Activated CD4-positive, alpha-beta memory T cell treated with anti-CD3 and anti-CD28 coated beads for 36 hours (primary cell): ENCODE measurements at regions not wholly inside any gene's neighbourhood (a gene's known extent, or its start where the extent isn't known, plus 50 kb on each side); places are given as distances from the start of the nearest gene placed in this dataset.

Source experiments
- CTCF ChIA-PET: fragments of 350-600 bp; sonication (Branson Sonifier 250); formaldehyde crosslinking; loops from one replicate; lab custom pipeline; 2021; ENCODE audit warnings: antibody characterized with exemption, inconsistent platforms; lab: Charles Lee
- POLR2A ChIA-PET: fragments of 350-600 bp; sonication (Branson Sonifier 250); formaldehyde crosslinking; loops from one replicate; lab custom pipeline; 2021; ENCODE audit warnings: antibody characterized with exemption; lab: Charles Lee
- DNase-seq: peaks from one replicate; pipeline ENCODE4 v3.0.0-alpha.2; 2020
- H3K27ac Mint-ChIP-seq: one replicate; pipeline ENCODE4 v1.8.0; 2021; ENCODE audit warnings: mixed read lengths
- H3K27me3 Mint-ChIP-seq: one replicate; pipeline ENCODE4 v1.8.0; 2021; ENCODE audit warnings: mixed read lengths
- H3K36me3 Mint-ChIP-seq: one replicate; pipeline ENCODE4 v1.8.0; 2021; ENCODE audit warnings: mixed read lengths
- H3K4me1 Mint-ChIP-seq: one replicate; pipeline ENCODE4 v1.8.0; 2021; ENCODE audit warnings: low read depth, mixed read lengths
- H3K4me3 Mint-ChIP-seq: one replicate; pipeline ENCODE4 v1.8.0; 2021; ENCODE audit warnings: mild to moderate bottlenecking, mixed read lengths
- H3K9me3 Mint-ChIP-seq: one replicate; pipeline ENCODE4 v1.8.0; 2021; ENCODE audit warnings: mixed read lengths
- intact Hi-C: fragments of 100-400 bp; cut with micrococcal nuclease; formaldehyde crosslinking; loops from one replicate; pipeline ENCODE4 v1.15.1; 2023

DNA sequence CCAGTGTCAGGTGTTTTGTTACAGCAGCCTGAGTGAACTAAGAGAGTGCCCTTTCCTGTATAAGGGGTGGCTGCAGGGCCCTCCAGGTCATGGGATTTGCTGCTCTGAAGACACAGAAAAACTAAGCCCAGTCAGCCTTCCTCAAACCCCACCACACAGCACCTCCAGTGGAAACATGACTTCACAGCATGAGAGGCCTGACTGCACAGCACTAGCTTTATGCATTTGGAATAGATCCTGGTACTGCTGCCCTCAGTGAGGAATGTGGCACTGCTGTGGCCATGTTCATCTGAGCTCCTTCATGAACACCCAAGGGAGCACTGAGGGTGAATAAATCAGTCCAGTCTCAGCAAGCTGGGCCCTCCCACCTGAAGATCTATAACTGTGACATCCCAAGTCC, 296.1 kb upstream of the FOXQ1 start:
- Mint-ChIP-seq H3K4me1 (no peaks in the 10 kb centered on the region), H3K27me3 (peaks cover 10% of the 10 kb centered on the region), H3K27ac (no peak overlapping the region), H3K36me3 (no peaks in the 10 kb centered on the region), H3K4me3 (no peak overlapping the region), H3K9me3 (no peaks in the 10 kb centered on the region)
- POLR2A ChIA-PET: no interaction called here
- intact Hi-C loops: no loop called here
- DNase-seq: no peak
- CTCF ChIA-PET: no interaction called here

GRCh38 chr6:1014431-1014807, 297.5 kb upstream of the FOXQ1 start:
- DNase-seq: no peak
- intact Hi-C loops: no loop called here
- Mint-ChIP-seq H3K4me1 (no peaks in the 10 kb centered on the region), H3K27me3 (peaks cover 13% of the 10 kb centered on the region), H3K27ac (no peak overlapping the region), H3K9me3 (no peaks in the 10 kb centered on the region), H3K4me3 (no peak overlapping the region), H3K36me3 (no peaks in the 10 kb centered on the region)
- ChIA-PET POLR2A (no interaction called here), CTCF (no interaction called here)

DNA sequence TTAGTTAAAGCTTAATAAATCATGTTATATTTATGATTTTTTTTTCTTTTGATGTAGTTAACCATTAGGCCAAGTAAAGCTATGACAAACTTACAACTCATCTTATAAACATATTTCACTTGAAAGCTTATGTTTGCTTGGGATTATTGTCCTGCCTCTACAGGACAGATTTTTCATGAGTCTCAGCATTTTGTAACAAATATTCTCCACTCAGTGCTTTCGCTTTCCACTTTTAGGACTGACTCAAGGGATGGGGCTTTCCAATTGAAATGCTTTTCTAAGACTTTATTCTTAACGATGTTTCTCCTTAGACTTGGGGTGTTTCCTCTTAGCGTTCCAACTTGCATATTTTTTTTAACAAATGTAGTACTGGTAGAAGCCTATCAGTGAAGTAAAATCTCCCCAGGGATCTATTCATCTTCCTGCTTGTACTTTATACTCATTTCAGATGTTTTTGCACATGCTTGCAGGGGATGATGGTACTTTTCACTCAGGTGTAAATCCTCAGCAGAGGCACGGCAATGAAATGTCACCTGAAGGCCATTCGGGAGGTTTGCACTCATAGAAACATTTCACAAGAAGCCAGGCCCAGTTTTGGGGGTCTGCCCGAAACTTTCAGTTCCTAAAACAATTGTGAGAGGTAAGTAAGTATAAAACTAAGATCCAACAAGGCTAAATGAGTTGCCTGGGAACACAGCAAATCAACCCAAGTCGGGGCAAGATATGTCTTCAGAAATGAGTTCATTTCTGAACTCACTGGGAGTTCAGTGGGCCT, 298.1 kb upstream of the FOXQ1 start:
- CTCF ChIA-PET: no interaction called here

GRCh38 chr6:1009103-1009502, 302.8 kb upstream of the FOXQ1 start:
- POLR2A ChIA-PET: no interaction called here
- H3K9me3 Mint-ChIP-seq: no peaks in the 10 kb centered on the region
- intact Hi-C loops: no loop called here

More for the DNA sequence above, 298.1 kb upstream of the FOXQ1 start:
- intact Hi-C loops: no loop called here
- no peaks in the 10 kb centered on the region for H3K4me1 Mint-ChIP-seq
- POLR2A ChIA-PET: no interaction called here
- no peak overlapping the region for H3K27ac Mint-ChIP-seq
- peaks cover 13% of the 10 kb centered on the region for H3K27me3 Mint-ChIP-seq
- no peaks in the 10 kb centered on the region for H3K36me3 Mint-ChIP-seq
- no peaks in the 10 kb centered on the region for H3K9me3 Mint-ChIP-seq
- no peak overlapping the region for H3K4me3 Mint-ChIP-seq
- DNase-seq: no peak

DNA sequence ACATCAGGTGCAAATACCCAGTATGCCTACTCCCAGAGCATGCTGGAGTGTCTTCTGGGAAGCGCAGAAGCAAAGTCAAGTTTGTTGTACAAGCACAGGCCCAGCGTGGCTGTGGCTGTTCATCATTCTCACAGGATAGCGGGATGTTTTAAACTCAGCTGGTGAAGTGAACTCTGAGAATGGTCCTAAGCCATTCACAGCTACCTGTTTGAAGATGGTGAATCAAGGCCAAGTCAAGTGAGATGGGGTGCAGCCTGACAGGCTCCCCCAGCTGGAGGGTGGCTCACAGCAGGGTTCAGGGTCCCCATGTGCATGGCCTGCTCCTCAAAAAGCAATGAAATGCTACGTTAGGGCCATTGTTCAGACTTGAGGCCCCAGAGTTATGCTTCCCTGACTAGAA, 304.7 kb upstream of the FOXQ1 start:
- ChIA-PET CTCF (no interaction called here), POLR2A (no interaction called here)
- H3K27me3 Mint-ChIP-seq: peaks cover 8% of the 10 kb centered on the region
- no peak overlapping the region for H3K4me3 Mint-ChIP-seq
- no peak overlapping the region for H3K27ac Mint-ChIP-seq
- no peaks in the 10 kb centered on the region for H3K36me3 Mint-ChIP-seq
- H3K4me1 Mint-ChIP-seq: no peaks in the 10 kb centered on the region
- DNase-seq: no peak
- H3K9me3 Mint-ChIP-seq: no peaks in the 10 kb centered on the region
- intact Hi-C loops: no loop called here

More at GRCh38 chr6:1009103-1009502, 302.8 kb upstream of the FOXQ1 start:
- H3K4me3 Mint-ChIP-seq: no peak overlapping the region
- H3K27me3 Mint-ChIP-seq: peaks cover 11% of the 10 kb centered on the region
- DNase-seq: no peak
- H3K36me3 Mint-ChIP-seq: no peaks in the 10 kb centered on the region
- no peak overlapping the region for H3K27ac Mint-ChIP-seq
- CTCF ChIA-PET: no interaction called here
- no peaks in the 10 kb centered on the region for H3K4me1 Mint-ChIP-seq

- peaks cover 3% of the 10 kb centered on the region for H3K27me3 Mint-ChIP-seq
- no peaks in the 10 kb centered on the region for H3K9me3 Mint-ChIP-seq
- ChIA-PET CTCF (no interaction called here), POLR2A (no interaction called here)
- no peak overlapping the region for H3K27ac Mint-ChIP-seq
- no peak overlapping the region for H3K4me3 Mint-ChIP-seq
- no peaks in the 10 kb centered on the region for H3K36me3 Mint-ChIP-seq
- intact Hi-C loops: no loop called here
- no peaks in the 10 kb centered on the region for H3K4me1 Mint-ChIP-seq
- no peak for DNase-seq
Observed at GRCh38 chr6:1004885-1005630, 306.8 kb upstream of the FOXQ1 start.

GRCh38 chr6:1003394-1004160, 308.3 kb upstream of the FOXQ1 start:
- Mint-ChIP-seq H3K36me3 (no peaks in the 10 kb centered on the region), H3K4me3 (no peak overlapping the region), H3K27me3 (peaks cover 3% of the 10 kb centered on the region), H3K4me1 (no peaks in the 10 kb centered on the region), H3K9me3 (no peaks in the 10 kb centered on the region), H3K27ac (no peak overlapping the region)
- no peak for DNase-seq
- POLR2A ChIA-PET: no interaction called here
- CTCF ChIA-PET: no interaction called here
- intact Hi-C loops: no loop called here

- intact Hi-C loops: no loop called here
- no peak overlapping the region for H3K4me3 Mint-ChIP-seq
- no peaks in the 10 kb centered on the region for H3K9me3 Mint-ChIP-seq
- ChIA-PET POLR2A (no interaction called here), CTCF (no interaction called here)
- H3K27me3 Mint-ChIP-seq: peaks cover 3% of the 10 kb centered on the region
- no peaks in the 10 kb centered on the region for H3K4me1 Mint-ChIP-seq
- no peak overlapping the region for H3K27ac Mint-ChIP-seq
- DNase-seq: no peak
- H3K36me3 Mint-ChIP-seq: no peaks in the 10 kb centered on the region
Observed at GRCh38 chr6:1002989-1003388, 308.9 kb upstream of the FOXQ1 start.

GRCh38 chr6:1001655-1002349, 308.9 kb upstream of the EXOC2 start:
- H3K4me1 Mint-ChIP-seq: no peaks in the 10 kb centered on the region
- CTCF ChIA-PET: no interaction called here
- DNase-seq: no peak
- intact Hi-C loops: no loop called here
- no peak overlapping the region for H3K4me3 Mint-ChIP-seq
- peaks cover 5% of the 10 kb centered on the region for H3K27me3 Mint-ChIP-seq
- POLR2A ChIA-PET: no interaction called here
- H3K9me3 Mint-ChIP-seq: no peaks in the 10 kb centered on the region
- H3K27ac Mint-ChIP-seq: no peak overlapping the region
- H3K36me3 Mint-ChIP-seq: no peaks in the 10 kb centered on the region

- CTCF ChIA-PET: no interaction called here
Observed at GRCh38 chr6:999552-999951, 306.6 kb upstream of the EXOC2 start.

GRCh38 chr6:998551-998950, 305.6 kb upstream of the EXOC2 start:
- no peak overlapping the region for H3K4me3 Mint-ChIP-seq

More at GRCh38 chr6:999552-999951, 306.6 kb upstream of the EXOC2 start:
- Mint-ChIP-seq H3K4me1 (no peaks in the 10 kb centered on the region), H3K36me3 (no peaks in the 10 kb centered on the region), H3K27ac (no peak overlapping the region), H3K9me3 (no peaks in the 10 kb centered on the region), H3K4me3 (no peak overlapping the region), H3K27me3 (peaks cover 16% of the 10 kb centered on the region)
- intact Hi-C loops: no loop called here
- POLR2A ChIA-PET: no interaction called here
- no peak for DNase-seq

DNA sequence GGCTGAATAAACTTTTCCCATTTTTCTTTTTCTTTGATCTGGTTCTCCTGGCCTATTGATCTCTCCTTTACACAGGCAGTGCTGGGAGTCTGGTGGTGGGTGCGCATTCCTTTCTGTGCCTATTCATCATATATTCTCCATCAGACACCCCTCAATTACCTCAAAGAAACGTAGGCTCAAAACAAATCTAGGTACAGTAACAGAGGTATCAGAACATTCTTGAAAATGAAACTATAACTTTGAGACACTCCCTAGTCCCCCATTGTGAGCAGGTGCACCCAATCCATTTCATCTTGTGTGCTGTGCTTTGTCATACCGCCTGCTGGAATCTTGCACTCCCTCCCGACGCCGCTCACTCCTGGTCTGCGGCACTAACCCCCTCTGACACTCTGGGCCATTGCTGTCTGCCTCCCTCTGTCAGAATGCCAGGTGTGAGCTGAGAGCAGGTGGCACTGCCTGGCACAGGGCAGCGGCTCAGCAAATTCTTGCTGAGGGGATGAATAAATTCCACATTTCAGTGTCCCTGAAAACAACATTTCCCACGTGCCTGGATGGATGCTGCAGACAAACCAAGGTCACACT, 303.4 kb upstream of the EXOC2 start:
- no peaks in the 10 kb centered on the region for H3K4me1 Mint-ChIP-seq
- intact Hi-C loops: no loop called here
- ChIA-PET POLR2A (no interaction called here), CTCF (no interaction called here)
- no peak for DNase-seq
- H3K9me3 Mint-ChIP-seq: no peaks in the 10 kb centered on the region
- H3K27ac Mint-ChIP-seq: no peak overlapping the region
- peaks cover 20% of the 10 kb centered on the region for H3K27me3 Mint-ChIP-seq
- H3K36me3 Mint-ChIP-seq: no peaks in the 10 kb centered on the region
- H3K4me3 Mint-ChIP-seq: no peak overlapping the region

More at GRCh38 chr6:998551-998950, 305.6 kb upstream of the EXOC2 start:
- no peak for DNase-seq
- no peaks in the 10 kb centered on the region for H3K36me3 Mint-ChIP-seq
- H3K27me3 Mint-ChIP-seq: peaks cover 17% of the 10 kb centered on the region
- no peaks in the 10 kb centered on the region for H3K9me3 Mint-ChIP-seq
- intact Hi-C loops: no loop called here
- CTCF ChIA-PET: no interaction called here
- POLR2A ChIA-PET: no interaction called here
- H3K27ac Mint-ChIP-seq: no peak overlapping the region
- H3K4me1 Mint-ChIP-seq: no peaks in the 10 kb centered on the region
